Renal cortical epithelial cell (primary cell): ENCODE measurements at regions not wholly inside any gene's neighbourhood (a gene's known extent, or its start where the extent isn't known, plus 50 kb on each side); places are given as distances from the start of the nearest gene placed in this dataset.
"Not testable (repeated sequence)": the region's sequence is repeated elsewhere in the genome, so short reads cannot be mapped to it uniquely, and the experiment has no call there.

ENCODE experiments used
- DNase-seq: peaks from one replicate; pipeline ENCODE4 v3.0.0-alpha.2; 2011; ENCODE audit warnings: low read depth

DNA sequence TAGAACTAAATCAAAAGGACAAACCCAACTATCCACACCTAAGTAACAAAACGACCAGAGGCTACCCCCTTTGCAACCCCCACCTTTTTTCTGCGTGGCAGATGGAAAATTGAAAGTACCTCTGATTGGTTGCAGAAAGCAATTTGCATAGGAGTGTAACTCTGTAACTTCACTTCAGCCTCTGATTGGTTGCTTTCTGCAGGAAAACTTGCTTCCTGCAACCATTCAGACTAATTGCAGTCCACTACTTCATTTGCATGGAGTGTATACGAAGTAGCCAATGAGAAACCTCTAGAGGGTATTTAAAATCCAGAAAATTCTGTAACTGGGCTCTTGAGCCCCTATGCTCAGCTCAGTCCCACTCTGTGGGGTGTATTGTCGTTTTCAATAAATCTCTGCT lies 129.1 kb upstream of the OLIG3 start:
- no peak for DNase-seq

GRCh38 chr6:137625100-137625661 lies 131.0 kb upstream of the OLIG3 start:
- DNase-seq = no peak

- DNase-seq = no peak
Measured at GRCh38 chr6:137625808-137626207, 131.6 kb upstream of the OLIG3 start.

GRCh38 chr6:137630666-137631065 lies 136.5 kb upstream of the OLIG3 start:
- DNase-seq = no peak

- peak; percentile 72 for DNase-seq
Measured at GRCh38 chr6:137631323-137631722, 137.1 kb upstream of the OLIG3 start.

DNA sequence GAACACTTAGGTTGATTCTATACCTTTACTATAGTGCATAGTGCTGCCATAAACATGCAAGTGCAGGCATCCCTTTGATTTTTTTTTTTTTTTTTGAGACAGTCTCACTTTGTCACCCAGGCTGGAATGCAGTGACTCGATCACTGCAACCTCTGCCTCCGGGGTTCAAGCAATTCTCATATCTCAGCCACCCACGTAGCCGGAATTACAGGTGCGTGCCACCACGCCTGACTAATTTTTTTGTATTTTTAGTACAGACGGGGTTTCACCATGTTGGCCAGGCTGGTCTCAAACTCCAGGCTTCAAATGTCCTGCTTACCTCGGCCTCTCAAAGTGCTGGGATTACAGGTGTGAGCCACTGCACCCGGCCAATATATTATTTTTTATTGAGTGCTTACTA lies 140.0 kb upstream of the OLIG3 start:
- peak; percentile 34 for DNase-seq

DNA sequence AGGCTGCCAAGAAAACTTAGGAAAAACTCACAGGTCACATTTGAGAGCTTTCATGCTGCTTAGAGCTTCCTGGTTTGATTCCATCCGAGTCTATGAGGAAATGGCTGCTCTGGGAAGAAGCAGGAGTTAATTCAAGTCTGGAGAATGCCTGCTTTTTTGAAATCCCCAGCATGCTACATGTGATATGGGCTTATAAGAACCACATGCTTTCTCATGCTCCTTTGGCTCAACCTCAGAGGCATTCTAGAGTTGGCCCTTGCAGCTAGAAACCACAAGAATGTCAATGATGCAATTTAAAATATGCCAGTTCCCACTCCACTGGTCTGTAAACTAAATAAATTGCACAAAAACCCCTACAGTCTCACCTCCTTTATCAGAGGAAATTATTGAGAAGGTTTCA lies 142.9 kb upstream of the OLIG3 start:
- peak; percentile 100 for DNase-seq

GRCh38 chr6:137638926-137639706 lies 144.9 kb upstream of the OLIG3 start:
- DNase-seq = no peak

DNA sequence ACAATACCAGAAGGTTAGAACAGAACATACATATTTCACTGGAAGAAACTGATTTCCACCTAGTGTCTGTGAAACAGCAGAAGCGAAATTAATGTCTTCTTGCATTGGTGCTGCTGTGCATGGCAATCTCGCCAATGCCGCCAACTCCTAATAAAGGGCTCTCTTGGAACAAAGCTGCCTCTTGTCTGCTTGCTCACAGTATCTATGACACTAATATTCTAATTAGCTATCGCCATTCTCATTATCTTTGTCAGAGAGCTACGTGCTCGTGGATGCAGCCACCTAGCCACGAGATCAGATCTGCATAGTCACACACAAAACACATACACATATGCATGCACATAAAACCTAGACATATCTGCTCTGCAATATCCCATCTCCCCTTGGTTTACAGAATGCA lies 145.9 kb upstream of the OLIG3 start:
- no peak for DNase-seq

GRCh38 chr6:137641474-137642077 lies 147.4 kb upstream of the OLIG3 start:
- DNase-seq = peak; percentile 67

GRCh38 chr6:137643210-137643609 lies 149.0 kb upstream of the OLIG3 start:
- DNase-seq = not testable (repeated sequence)

DNA sequence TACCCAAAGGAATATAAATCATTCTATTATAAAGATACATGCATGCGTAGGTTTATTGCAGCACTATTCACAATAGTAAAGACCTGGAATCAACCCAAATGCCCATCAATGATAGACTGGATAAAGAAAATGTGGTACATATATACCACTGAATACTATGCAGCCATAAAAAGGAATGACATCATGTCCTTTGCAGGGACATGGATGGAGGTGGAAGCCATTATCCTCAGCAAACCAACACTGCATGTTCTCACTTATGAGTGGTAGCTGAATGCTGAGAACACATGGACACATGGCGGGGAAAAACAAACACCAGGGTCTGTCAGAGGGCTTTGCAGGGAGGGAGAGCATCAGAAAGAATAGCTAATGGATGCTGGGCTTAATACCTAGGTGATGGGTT lies 149.4 kb upstream of the OLIG3 start:
- not testable (repeated sequence) for DNase-seq

DNA sequence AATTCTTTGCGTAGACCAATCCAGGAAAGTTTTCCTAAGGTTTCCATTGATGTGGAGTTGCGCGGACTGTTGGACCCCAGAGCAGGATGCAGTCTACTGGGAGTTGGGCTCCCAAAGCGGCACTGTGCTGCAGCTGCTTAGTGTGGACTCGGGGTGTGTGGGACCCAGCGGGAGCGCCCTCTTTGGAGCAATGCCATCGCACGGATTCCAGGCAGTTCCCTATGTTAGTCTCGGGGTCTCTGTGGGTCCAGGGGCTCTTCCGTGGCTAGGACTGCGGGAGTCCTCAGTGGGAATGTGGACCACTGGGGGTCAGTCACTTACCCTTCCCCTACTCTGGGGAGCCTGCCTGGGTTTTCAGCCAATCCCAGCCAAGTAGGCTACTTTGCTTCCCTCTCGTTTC lies 151.7 kb upstream of the OLIG3 start:
- no peak for DNase-seq

- no peak for DNase-seq
Measured at GRCh38 chr6:137646484-137646883, 152.3 kb upstream of the OLIG3 start.

- DNase-seq = peak; percentile 47
Measured at GRCh38 chr6:137647762-137648447, 153.7 kb upstream of the OLIG3 start.

- no peak for DNase-seq
Measured at GRCh38 chr6:137650720-137651119, 156.5 kb upstream of the OLIG3 start.

- no peak for DNase-seq
Measured at GRCh38 chr6:137651178-137651577, 157.0 kb upstream of the OLIG3 start.

DNA sequence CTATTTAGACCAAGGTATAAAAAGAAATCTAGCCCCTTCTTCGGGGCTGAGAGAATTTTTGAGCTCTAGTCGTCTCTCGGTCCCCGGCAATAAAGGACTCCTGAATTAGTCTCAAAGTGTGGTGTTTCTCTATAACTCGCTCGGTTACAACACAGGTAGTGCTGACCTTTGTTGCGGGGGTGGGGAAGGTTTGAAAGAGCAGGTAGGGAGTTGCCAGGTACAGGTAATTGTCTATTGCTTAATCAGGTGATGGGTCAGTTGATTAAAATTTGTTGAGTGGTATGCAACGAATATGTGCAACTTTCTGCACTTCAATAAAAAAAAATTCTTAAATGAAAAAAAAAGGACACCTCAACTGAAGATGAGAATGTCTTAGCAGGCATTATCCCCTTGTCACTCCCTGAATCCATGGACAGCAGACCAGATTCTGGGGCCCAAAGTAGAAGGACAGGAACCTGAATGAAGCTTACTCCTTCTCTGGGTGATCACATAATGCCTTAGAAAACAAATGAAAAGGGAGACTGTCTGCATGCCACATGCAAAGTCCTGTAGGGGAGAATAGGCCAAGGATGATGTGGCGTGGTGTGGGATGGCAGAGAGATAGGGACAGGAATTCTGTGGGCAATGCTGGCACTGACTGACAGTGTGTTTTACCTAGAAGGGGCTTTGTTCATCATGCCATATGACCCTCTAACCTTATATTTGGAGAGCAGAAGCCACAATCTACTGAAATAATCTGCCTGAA lies 157.6 kb upstream of the OLIG3 start:
- DNase-seq = no peak

DNA sequence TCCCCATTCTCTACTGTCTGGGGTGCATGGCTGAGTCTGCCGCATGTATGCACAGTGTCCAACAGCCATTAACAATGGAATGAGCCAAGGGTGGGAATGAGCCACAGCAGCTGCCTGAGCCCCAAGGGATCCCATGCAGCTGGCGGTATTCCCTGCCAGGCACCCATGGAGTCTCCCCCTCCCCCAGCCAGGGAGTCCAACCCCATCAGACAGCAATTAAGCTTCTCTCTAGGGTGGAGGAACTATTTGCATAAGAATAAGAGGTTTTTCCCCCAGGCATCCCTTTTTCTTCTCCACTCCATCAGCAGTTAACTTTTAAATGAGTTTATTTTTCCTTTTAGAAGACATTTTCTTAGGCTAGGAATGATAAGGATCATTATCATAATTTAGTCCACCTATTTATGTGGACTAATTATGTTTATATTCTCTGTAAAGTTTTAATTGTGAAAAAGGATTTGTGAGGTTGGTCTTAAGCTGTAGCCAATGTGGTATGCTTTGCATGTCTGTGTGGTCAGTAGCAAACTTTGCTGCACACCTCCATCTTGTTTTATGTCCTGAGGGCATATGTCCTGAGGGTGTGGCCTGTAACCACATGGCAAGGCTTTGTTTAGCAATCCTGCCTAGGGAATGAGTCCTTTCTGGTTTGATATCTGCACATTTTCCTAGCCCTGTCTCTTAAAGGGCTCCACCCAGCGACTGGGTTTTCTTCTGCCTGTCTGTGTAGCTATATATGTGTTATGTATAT lies 158.9 kb upstream of the OLIG3 start:
- DNase-seq = no peak

DNA sequence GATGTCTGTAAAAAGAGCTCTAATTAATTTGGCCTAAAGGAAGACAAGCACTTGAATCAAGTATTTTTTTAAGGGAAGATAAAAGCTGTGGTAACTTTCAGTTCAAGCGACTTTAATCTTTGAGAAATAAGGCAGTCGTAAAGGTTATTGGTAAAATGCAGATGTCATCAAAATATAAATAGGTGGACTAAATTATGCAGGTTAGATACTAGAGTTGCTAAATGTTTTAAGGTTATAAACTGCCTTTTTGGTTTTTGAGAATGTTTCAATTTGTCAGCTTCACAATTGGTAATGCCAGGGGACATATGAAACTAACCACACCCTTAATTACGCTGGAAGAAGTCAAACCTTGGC lies 159.5 kb upstream of the OLIG3 start:
- DNase-seq = no peak

DNA sequence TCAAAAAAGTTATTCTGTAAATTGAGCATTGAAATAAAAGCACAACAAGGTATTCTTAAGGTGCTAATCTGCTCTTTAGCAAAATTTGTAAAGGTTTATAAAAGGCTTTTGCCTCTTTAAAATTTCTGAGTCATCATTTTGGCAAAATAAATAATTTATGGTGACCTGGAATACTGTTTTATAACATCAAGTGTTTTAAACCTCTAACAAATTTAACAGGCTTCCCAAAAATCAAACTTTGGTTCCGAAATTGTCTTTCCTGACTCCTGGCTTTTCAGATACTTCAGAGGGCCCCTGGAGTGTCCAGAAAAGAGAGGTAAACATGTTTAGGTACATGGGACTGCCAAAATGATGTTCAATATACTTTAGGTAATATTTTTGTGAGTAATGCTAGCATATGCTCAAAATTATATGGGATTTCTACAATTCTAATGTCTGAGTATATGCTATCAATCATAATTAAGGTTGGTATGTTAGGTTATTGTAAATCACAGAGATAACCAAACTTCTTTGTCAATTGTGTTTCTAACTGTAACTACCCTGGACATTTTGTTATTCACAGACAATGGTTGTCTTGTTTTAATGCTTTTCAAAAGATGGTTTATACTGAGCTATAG lies 160.3 kb upstream of the OLIG3 start:
- no peak for DNase-seq
